A549 (cell line): ENCODE measurements at regions not wholly inside any gene's neighbourhood (a gene's known extent, or its start where the extent isn't known, plus 50 kb on each side); places are given as distances from the start of the nearest gene placed in this dataset.
"Not testable (repeated sequence)": the region's sequence is repeated elsewhere in the genome, so short reads cannot be mapped to it uniquely, and the experiment has no call there.

Source experiments
- ATAC-seq, 2 experiments: fragments of 200-7000 bp in 1 of 2; fragments of >200 bp in 1 of 2; cut with Nextera tagmentation in 1 of 2; cut with Tn5 transposase in 1 of 2; 3 replicates each; pipeline versions ENCODE4 v1.8.0 to v1.9.1; 2018 to 2020; ENCODE audit warnings: mild to moderate bottlenecking in 1 of 2, moderate library complexity in 1 of 2
- CTCF ChIA-PET: fragments of 300-600 bp; sonication (Branson Sonifier 250); formaldehyde crosslinking; extraction: SDS; loops from one replicate; lab custom pipeline; 2021; ENCODE audit warnings: antibody characterized with exemption, inconsistent platforms; lab: Yijun Ruan, JAX
- POLR2A ChIA-PET: fragments of 350-600 bp; formaldehyde crosslinking; extraction: SDS; loops from one replicate; lab custom pipeline; 2021; ENCODE audit warnings: antibody characterized with exemption, inconsistent platforms; lab: Yijun Ruan, JAX
- DNase-seq, 2 experiments: peaks; one replicate each; pipeline versions ENCODE4 v3.0.0 to v3.0.0-alpha.2; 2011 to 2016; ENCODE audit warnings: low read depth in 1 of 2, low spot score in 1 of 2
- FAIRE-seq: peaks from 2 replicates; lab custom pipeline; 2011; peaks lifted over from hg19 to GRCh38; lab: Jason Lieb, UNC
- H3K27ac ChIP-seq, 2 experiments: fragments of >200 bp; sonication (Bioruptor Twin); formaldehyde crosslinking; 3 replicates each; pipeline ENCODE4 v1.5.1; 2016 to 2017
- H3K4me1 ChIP-seq: fragments of >200 bp; sonication (Bioruptor Twin); formaldehyde crosslinking; 3 replicates; pipeline ENCODE4 v1.6.1; 2016
- H3K4me2 ChIP-seq: fragments of >200 bp; sonication (Bioruptor Twin); formaldehyde crosslinking; 3 replicates; pipeline ENCODE4 v1.6.1; 2016
- H3K4me3 ChIP-seq: fragments of >200 bp; sonication (Bioruptor Twin); formaldehyde crosslinking; 3 replicates; pipeline ENCODE4 v1.5.1; 2016
- H3K9me3 ChIP-seq: fragments of >200 bp; sonication (Bioruptor Twin); formaldehyde crosslinking; 3 replicates; pipeline ENCODE4 v1.6.1; 2016
- BHLHE40 ChIP-seq: IDR thresholded peaks from 2 replicates; pipeline ENCODE4 v1.6.1; 2012; ENCODE audit warnings: low read depth, low read length, inconsistent platforms
- CBX8 ChIP-seq: fragments of 200-600 bp; sonication (generic); IDR thresholded peaks from 2 replicates; pipeline ENCODE4 v1.6.1; 2016
- CHD2 ChIP-seq: fragments of 150-350 bp; IDR thresholded peaks from 2 replicates; pipeline ENCODE4 v1.6.1; 2014; ENCODE audit warnings: low read length; ENCODE audit not compliant: partially characterized antibody
- EHMT2 ChIP-seq: fragments of 200-600 bp; sonication (generic); IDR thresholded peaks from 2 replicates; pipeline ENCODE4 v1.6.1; 2016; ENCODE audit warnings: antibody characterized with exemption, low read depth, mild to moderate bottlenecking, moderate library complexity
- ESRRA ChIP-seq: fragments of 150-350 bp; IDR thresholded peaks from 2 replicates; pipeline ENCODE4 v1.6.1; 2014; ENCODE audit warnings: mild to moderate bottlenecking, low read length, borderline replicate concordance
- FOSL2 ChIP-seq, 2 experiments: fragments of 450-650 bp in 1 of 2; fragments of >200 bp in 1 of 2; sonication (Bioruptor Twin) in 1 of 2; formaldehyde crosslinking; IDR thresholded peaks; 2 replicates each; pipeline versions ENCODE4 v1.5.0 to v1.6.1; 2016 to 2020; ENCODE audit warnings: mild to moderate bottlenecking in 1 of 2, moderate library complexity in 1 of 2
- FOXS1 ChIP-seq: fragments of 250-450 bp; sonication (Bioruptor Pico); IDR thresholded peaks from 2 replicates; pipeline ENCODE4 v1.5.0; 2020; ENCODE audit warnings: mild to moderate bottlenecking, moderate library complexity
- GATA3 ChIP-seq: IDR thresholded peaks from 2 replicates; pipeline ENCODE4 v1.6.1; 2012; ENCODE audit warnings: borderline replicate concordance
- HEYL ChIP-seq: fragments of 250-450 bp; sonication (Bioruptor Pico); IDR thresholded peaks from 2 replicates; pipeline ENCODE4 v1.8.0; 2021; ENCODE audit warnings: mild to moderate bottlenecking, moderate library complexity
- HOXB13 ChIP-seq: fragments of 250-450 bp; sonication (Bioruptor Pico); IDR thresholded peaks from 2 replicates; pipeline ENCODE4 v1.5.0; 2020; ENCODE audit warnings: low read depth, mild to moderate bottlenecking, moderate library complexity
- HOXB5 ChIP-seq: fragments of 250-450 bp; sonication (Bioruptor Pico); IDR thresholded peaks from 2 replicates; pipeline ENCODE4 v1.5.0; 2020; ENCODE audit warnings: mild to moderate bottlenecking, moderate library complexity
- KDM1A ChIP-seq: fragments of 200-600 bp; sonication (generic); IDR thresholded peaks from 2 replicates; pipeline ENCODE4 v1.6.1; 2016; ENCODE audit warnings: low read depth, mild to moderate bottlenecking
- MAX ChIP-seq: IDR thresholded peaks from 2 replicates; pipeline ENCODE4 v1.6.1; 2012
- NFE2L2 ChIP-seq: fragments of 150-350 bp; conservative IDR thresholded peaks from 2 replicates; pipeline ENCODE4 v1.6.1; 2014; ENCODE audit warnings: low read length
- PBX3 ChIP-seq: IDR thresholded peaks from 2 replicates; pipeline ENCODE4 v1.6.1; 2012
- POLR2A ChIP-seq: IDR thresholded peaks from 2 replicates; pipeline ENCODE4 v1.6.1; 2012; ENCODE audit warnings: mild to moderate bottlenecking, low read length
- POLR2AphosphoS2 ChIP-seq: conservative IDR thresholded peaks from 2 replicates; pipeline ENCODE4 v1.6.1; 2012; ENCODE audit warnings: low read length, improper control_type of control experiment, inconsistent platforms
- SMC3 ChIP-seq: fragments of >200 bp; sonication (Bioruptor Twin); formaldehyde crosslinking; IDR thresholded peaks from 3 replicates; pipeline ENCODE4 v1.6.1; 2018; ENCODE audit warnings: inconsistent platforms
- TFCP2L1 ChIP-seq: fragments of 250-450 bp; sonication (Bioruptor Pico); IDR thresholded peaks from 2 replicates; pipeline ENCODE4 v1.5.0; 2021; ENCODE audit warnings: mild to moderate bottlenecking
- ZC3H11A ChIP-seq: fragments of 450-650 bp; IDR thresholded peaks from 2 replicates; pipeline ENCODE4 v1.6.1; 2014; ENCODE audit warnings: antibody characterized with exemption, mild to moderate bottlenecking
- ZSCAN20 ChIP-seq: fragments of 250-450 bp; sonication (Bioruptor Pico); IDR thresholded peaks from 2 replicates; pipeline ENCODE4 v1.8.0; 2022; ENCODE audit warnings: mild to moderate bottlenecking, moderate library complexity
- WGBS: methylation state at CpG from one replicate; pipeline ENCODE4 v1.1.6; 2017; ENCODE audit errors: missing lambda C conversion rate; 5-methylcytosine and 5-hydroxymethylcytosine counted together

GRCh38 chr3:147089286-147089685, 317.1 kb downstream of the ZIC4 start:
- WGBS: 17% methylated on average over 5 of the region's 5 CpGs
- no peak for DNase-seq
- TF ChIP-seq TFCP2L1: no peak
- TF ChIP-seq ZSCAN20 (CRISPR knock-in tag): no peak
- TF ChIP-seq, all 56 proteins: peak for 0
- CTCF ChIA-PET: no interaction called here
- H3K4me2 ChIP-seq: no peak overlapping the region
- H3K4me3 ChIP-seq: no peak overlapping the region
- FAIRE-seq (no peak), ATAC-seq (no peak)
- POLR2A ChIA-PET: no interaction called here
- H3K27ac ChIP-seq: no peak overlapping the region
- no peaks in the 10 kb centered on the region for H3K9me3 ChIP-seq
- no peaks in the 10 kb centered on the region for H3K4me1 ChIP-seq

GRCh38 chr3:147059500-147059899, 346.8 kb downstream of the ZIC4 start:
- H3K9me3 ChIP-seq, FAIRE-seq, ATAC-seq, H3K4me2 ChIP-seq, POLR2A ChIA-PET, CTCF ChIA-PET, H3K4me3 ChIP-seq, H3K27ac ChIP-seq, DNase-seq, H3K4me1 ChIP-seq: not testable (repeated sequence)
- WGBS: 34% methylated on average over 6 of the region's 6 CpGs

GRCh38 chr3:147049821-147050220, 356.5 kb downstream of the ZIC4 start:
- no peak overlapping the region for H3K4me3 ChIP-seq

GRCh38 chr3:147049305-147049704, 357.0 kb downstream of the ZIC4 start:
- CTCF ChIA-PET: no interaction called here
- H3K4me1 ChIP-seq: no peaks in the 10 kb centered on the region
- no peaks in the 10 kb centered on the region for H3K9me3 ChIP-seq
- FAIRE-seq (no peak), ATAC-seq (no peak), DNase-seq (no peak)
- 63% methylated on average over 3 of the region's 3 CpGs for WGBS
- H3K4me2 ChIP-seq: no peak overlapping the region
- POLR2A ChIA-PET: no interaction called here
- TF ChIP-seq KDM1A (no peak), NFE2L2 (no peak), TFCP2L1 (no peak), PBX3 (no peak), ZC3H11A (peak; percentile 70)
- H3K4me3 ChIP-seq: no peak overlapping the region
- H3K27ac ChIP-seq: no peak overlapping the region

More at GRCh38 chr3:147049821-147050220, 356.5 kb downstream of the ZIC4 start:
- TF ChIP-seq HEYL (CRISPR knock-in tag): no peak
- TF ChIP-seq FOXS1 (CRISPR knock-in tag): no peak
- no peak for TF ChIP-seq POLR2AphosphoS2
- no peak for TF ChIP-seq MAX
- WGBS: 24% methylated on average over 9 of the region's 9 CpGs
- no peak overlapping the region for H3K27ac ChIP-seq
- ATAC-seq: no peak
- FAIRE-seq: no peak
- POLR2A ChIA-PET: no interaction called here
- H3K4me1 ChIP-seq: no peaks in the 10 kb centered on the region
- H3K4me2 ChIP-seq: no peak overlapping the region
- DNase-seq: no peak
- H3K9me3 ChIP-seq: no peaks in the 10 kb centered on the region
- CTCF ChIA-PET: no interaction called here

GRCh38 chr3:147046916-147047315, 359.4 kb downstream of the ZIC4 start:
- Histone ChIP-seq H3K4me1 (no peaks in the 10 kb centered on the region), H3K4me3 (no peak overlapping the region)
- 76% methylated on average over 1 of the region's 1 CpG for WGBS
- ATAC-seq: no peak
- TF ChIP-seq HOXB5 (CRISPR knock-in tag) (no peak), BHLHE40 (no peak)
- TF ChIP-seq, all 56 proteins: peak for 0
- CTCF ChIA-PET: no interaction called here
- H3K9me3 ChIP-seq: no peaks in the 10 kb centered on the region
- POLR2A ChIA-PET: no interaction called here
- FAIRE-seq (no peak), DNase-seq (no peak)
- H3K27ac ChIP-seq: no peak overlapping the region
- H3K4me2 ChIP-seq: no peak overlapping the region

- no peak for FAIRE-seq
- DNase-seq: no peak
- Histone ChIP-seq H3K4me2 (no peak overlapping the region), H3K4me3 (no peak overlapping the region), H3K9me3 (peaks cover 4% of the 10 kb centered on the region; the same call in 1 of the 3 replicates), H3K27ac (no peak overlapping the region), H3K4me1 (no peaks in the 10 kb centered on the region)
- ChIA-PET POLR2A (no interaction called here), CTCF (no interaction called here)
- TF ChIP-seq HOXB13 (CRISPR knock-in tag) (no peak), POLR2A (no peak), CBX8 (no peak), FOXS1 (CRISPR knock-in tag) (no peak), CHD2 (no peak), SMC3 (no peak), GATA3 (no peak), EHMT2 (no peak), ESRRA (no peak), FOSL2 (IDR thresholded peaks at IDR 0.05) (no peak), FOSL2 (CRISPR knock-in tag; IDR thresholded peaks at IDR 0.05) (no peak)
- WGBS: 7% methylated on average over 1 of the region's 1 CpG
- no peak for ATAC-seq
These were observed 367.9 kb downstream of the ZIC4 start for GRCh38 chr3:147038481-147038880.
